OCI-LY7 (cell line): ENCODE measurements at regions not wholly inside any gene's neighbourhood (a gene's known extent, or its start where the extent isn't known, plus 50 kb on each side); places are given as distances from the start of the nearest gene placed in this dataset.

Source experiments
- CTCF ChIP-seq: fragments of 200-600 bp; sonication (generic); conservative IDR thresholded peaks from 2 replicates; pipeline ENCODE4 v1.5.1; 2014; ENCODE audit warnings: mild to moderate bottlenecking, antibody characterized with exemption, low read length, moderate library complexity, mixed read lengths
- EZH2phosphoT487 ChIP-seq: fragments of 200-600 bp; sonication (generic); IDR thresholded peaks from 2 replicates; pipeline ENCODE4 v1.6.1; 2018; ENCODE audit warnings: low read depth, borderline replicate concordance, mild to moderate bottlenecking, mixed run types, antibody characterized with exemption, low read length, moderate library complexity, mixed read lengths

- TF ChIP-seq CTCF (no peak), EZH2phosphoT487 (no peak)
Measured at GRCh38 chr9:17958363-17958762, 379.5 kb downstream of the SH3GL2 start.
